ENCODE measurements at regions not wholly inside any gene's neighbourhood (a gene's known extent, or its start where the extent isn't known, plus 50 kb on each side); places are given as distances from the start of the nearest gene placed in this dataset.

GRCh38 chr2:6640621-6641015 lies 225.1 kb downstream of the CMPK2 start:
- no peak for DNase-seq

DNA sequence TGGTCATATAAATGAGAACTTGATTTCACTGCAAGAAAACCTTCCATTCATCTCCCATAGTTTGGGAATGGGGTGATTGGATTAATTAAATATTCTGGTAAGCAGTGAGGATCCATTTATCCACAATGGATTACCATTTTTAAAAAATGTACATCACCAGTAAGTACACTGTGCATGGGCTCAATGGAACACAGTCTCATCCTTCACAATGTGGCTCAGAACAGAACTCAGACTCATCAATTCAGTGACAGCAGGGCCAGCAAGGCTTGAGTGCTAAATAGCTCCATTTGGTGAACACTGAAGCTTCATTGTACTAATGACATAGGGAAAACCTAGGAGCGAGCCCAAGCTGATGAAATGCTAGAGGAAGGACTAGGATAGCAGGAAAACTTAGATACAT lies 223.8 kb downstream of the CMPK2 start:
- no peak for DNase-seq

- DNase-seq: no peak
Measured at GRCh38 chr2:6644261-6644660, 221.4 kb downstream of the CMPK2 start.

DNA sequence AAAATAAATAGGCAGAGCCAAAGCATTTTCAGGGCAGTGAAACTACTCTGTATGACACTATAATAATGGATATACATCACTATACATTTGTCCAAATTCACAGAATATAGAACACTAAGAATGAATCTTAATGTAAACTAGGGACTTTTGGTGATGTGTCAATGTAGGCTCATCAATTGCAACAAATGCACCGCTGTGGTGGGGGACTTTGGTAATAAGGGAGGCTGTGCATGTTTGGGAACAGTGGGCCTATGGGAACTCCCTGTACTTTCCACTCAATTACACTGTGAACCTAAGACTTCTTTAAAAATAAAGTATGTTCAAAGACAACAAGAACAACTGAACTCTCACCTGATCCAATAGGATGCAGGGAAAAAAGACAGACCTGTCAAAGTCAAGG lies 220.7 kb downstream of the CMPK2 start:
- DNase-seq: no peak

- DNase-seq: no peak
Measured at GRCh38 chr2:6645672-6646071, 220.0 kb downstream of the CMPK2 start.

DNA sequence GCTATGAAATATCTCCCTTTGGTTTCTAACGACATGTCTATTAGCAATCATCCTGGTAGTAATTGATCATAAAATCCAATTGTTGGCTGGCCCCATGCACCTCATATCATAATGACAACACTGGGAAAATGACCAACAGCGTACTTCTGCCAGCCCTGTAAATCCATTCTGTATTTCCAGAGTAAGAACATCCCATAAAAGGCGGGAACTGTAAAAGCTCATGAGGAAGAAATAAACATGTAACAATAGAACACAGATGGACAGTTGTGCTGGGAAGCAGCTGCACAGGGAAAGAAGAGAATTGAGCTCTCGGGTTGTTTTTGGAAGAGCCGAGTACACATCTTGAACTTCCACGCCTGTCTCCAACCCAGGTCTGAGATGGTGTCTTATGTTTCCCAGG lies 218.7 kb downstream of the CMPK2 start:
- DNase-seq: no peak

DNA sequence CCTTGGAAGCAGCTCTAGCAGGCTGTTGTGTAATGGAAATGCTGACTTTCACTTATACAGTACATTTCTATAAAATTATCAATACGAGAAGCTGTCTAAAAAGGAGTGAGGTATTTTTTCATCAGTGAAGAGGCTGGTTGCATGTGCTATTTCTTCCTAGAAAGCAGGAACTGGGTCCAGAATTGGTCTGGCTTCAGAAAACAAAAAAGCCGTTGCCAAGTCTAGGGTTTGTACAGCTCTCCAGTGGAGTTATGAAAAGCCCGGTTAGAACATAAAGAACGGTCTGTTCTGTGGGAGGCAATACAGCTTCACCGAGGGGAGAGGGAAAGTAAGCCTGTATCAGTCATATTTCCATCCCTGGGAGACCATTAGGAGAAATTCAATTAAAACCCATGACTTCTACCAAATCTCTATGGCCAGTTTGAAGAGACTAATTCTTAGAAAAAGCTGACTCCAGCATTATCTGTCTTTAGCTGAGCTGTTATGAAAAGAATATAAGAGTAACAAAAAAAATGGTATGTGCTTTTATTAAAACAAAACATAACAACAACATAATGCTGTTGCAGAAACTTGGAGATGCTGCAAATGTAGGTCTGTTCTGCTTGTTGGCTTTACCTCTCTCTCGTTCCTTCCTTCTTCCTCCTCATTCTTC lies 217.0 kb downstream of the CMPK2 start:
- no peak for DNase-seq

DNA sequence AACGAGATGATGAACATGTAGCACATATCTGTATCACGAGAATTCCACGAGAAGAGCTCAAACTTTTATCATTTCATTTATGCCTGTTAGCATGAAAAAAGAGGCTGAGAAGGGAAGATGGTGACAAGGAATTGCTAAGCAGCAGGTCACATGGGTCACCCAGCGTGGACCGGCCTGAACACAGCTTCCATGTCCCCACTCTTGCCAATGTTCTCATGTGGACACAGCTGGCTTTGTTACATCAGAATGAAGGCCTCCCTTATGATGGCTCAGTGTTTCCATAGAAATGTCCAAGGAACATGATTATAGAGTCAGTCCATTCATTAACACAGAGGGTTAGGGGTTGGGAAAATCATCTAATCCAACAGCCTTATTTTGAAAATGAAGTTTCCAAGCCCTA lies 215.4 kb downstream of the CMPK2 start:
- no peak for DNase-seq

GRCh38 chr2:6652251-6652650 lies 213.5 kb downstream of the CMPK2 start:
- no peak for DNase-seq

GRCh38 chr2:6653281-6653750 lies 212.4 kb downstream of the CMPK2 start:
- no peak for DNase-seq

GRCh38 chr2:6654279-6654678 lies 211.4 kb downstream of the CMPK2 start:
- DNase-seq: no peak

- no peak for DNase-seq
Measured at GRCh38 chr2:6656633-6657032, 209.1 kb downstream of the CMPK2 start.

- DNase-seq: no peak
Measured at GRCh38 chr2:6657136-6657535, 208.6 kb downstream of the CMPK2 start.

DNA sequence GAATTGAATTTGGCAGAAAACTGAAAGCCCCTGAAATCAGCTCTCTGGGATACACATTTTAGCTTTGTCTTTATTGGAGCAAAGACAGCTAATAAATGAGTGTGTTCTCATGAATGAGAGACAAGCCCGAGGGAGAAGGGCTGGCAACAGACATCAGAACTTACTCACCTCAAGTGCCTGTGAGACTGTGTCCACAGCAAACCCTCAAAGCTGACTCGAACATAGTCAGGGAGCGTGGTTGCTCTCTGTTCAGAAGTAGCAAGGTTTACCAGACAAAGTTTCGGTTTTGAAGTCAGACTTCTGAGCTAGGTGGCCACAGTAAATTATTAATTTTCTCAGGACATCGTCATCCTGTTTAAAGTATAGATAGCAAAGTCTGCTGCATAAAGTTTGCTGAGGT lies 207.9 kb downstream of the CMPK2 start:
- DNase-seq: no peak

DNA sequence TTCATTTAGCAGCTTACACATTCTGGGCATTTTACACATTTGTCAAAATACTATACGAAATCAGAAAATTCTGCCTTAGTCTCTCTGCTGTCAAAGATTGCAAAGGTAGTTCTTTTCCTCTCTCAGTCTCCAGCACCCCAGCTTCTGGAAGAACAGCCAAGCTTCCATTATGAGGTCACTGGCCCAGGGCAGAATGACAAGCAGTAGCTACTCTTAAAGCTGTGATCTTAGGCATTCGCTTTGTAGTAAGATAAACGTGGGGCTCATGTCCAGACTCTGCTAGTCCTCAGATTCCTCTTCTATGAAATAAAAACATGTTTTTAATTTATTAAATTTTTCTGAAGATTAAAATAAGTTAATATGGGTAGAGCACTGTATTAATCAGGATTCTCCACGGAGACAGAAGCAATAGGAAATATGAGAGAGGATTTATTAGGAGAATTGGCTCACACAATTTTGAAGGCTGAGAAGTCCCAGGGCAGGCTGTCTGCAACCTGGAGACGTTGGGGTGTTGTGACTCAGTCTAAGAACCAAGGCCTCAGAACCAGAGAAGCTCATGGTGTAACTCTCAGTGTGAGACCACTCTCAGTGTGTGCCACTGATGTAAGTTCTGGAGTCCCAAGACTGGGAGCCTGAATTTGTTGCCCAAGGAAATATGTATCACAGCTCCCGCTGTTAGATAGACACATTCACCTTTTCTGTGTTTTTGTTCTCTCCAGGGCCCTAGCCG lies 201.2 kb downstream of the CMPK2 start:
- no peak for DNase-seq

DNA sequence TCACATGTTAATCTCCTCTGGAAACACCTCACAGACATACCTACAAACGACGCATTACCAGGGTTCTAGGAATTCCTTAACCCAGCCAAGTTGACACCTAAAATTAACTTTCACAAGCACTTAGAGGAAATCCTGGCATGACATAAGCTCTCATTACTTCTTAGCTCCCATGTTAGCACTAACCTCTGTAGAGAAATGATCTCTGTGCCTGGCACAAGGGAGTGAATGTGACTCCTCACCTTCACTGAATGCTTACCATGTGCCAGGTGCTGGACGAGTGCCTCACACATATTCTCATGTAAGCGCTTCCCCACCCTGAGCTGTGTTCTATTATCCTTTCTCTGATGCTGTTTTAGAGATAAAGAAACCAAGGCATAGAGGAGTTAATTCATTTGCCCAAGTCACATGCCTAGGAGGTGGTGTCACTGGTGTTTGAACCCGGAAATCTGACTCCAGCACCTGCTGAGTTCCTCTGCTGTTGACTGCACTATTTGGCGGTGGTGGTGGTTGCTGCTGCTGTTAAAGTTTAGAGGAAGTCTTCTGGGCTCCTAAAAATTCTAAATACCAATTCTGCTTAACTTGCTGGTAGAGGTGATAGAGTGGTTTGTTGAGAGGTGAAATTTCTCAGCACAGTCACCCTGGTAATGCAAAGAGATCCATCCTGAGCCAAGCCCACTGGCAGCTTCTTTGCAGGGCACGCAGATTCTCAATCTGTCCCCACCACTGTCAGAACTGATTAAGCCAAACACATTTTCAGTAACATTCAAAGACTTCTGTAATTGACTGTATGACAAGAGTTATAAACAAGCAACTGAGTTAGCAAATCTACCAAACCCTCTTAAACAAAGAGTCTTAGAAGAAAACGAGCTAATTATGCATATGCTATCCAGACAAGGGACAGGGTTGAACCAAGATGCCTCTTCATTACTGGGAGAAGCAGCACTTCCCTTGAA lies 200.3 kb downstream of the CMPK2 start:
- no peak for DNase-seq

DNA sequence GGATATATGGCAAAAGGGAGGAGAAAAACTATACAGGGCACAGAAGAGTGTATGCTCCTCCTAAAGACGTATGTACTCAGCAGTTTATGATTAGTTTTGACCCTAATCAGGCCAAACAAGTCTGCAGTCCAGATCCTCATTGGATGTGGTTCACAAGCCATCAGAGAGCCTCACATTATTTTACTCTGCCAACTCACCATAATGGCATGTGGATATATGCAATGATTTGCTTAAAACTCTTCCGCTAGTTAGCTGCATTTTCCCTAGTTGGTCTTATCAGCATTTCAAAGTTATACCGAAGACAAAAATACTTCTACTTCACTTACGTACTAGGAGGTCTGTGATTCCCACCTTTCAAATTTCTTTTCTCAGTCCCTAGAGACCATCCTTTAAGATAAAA lies 198.4 kb downstream of the CMPK2 start:
- DNase-seq: no peak

DNA sequence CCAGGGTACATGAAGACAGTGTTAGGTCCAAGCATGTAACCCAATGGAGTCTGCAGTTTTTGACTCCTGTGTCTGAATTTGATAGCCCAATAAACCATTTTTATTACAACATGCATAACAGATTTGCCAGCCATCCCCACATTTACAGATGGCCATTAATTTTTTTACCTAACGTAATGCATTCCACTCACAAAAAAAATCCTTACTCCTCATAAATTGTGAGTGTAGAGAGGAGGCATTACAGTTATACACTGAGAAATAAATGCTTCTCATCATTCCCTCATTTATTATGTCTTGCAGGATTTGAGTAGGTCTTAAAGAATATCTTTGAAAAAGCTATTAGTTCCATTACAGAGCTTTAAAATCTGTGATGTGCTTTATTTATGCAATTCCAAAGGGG lies 193.8 kb downstream of the CMPK2 start:
- no peak for DNase-seq

DNA sequence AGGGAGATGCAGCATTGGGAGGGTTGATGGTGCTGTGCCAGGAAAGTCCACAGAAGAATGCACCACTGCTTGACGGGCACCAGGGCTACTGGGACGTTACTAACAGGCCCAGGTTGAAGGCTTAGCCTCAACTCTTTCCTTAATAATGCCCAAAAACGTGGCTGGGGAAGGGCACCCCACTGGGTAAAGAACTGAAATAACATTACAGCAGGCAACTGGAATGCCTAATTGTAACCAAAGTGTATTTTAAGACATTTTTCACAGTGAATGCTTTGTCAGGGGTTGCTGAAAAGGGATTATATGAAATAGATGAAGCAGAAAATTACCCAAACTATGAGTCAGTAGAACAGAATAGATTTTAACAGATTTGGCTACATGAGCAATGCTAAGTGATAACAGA lies 191.3 kb downstream of the CMPK2 start:
- no peak for DNase-seq

- no peak for DNase-seq
Measured at GRCh38 chr2:6675791-6676190, 189.9 kb downstream of the CMPK2 start.

- DNase-seq: no peak
Measured at GRCh38 chr2:6676241-6676640, 189.5 kb downstream of the CMPK2 start.

GRCh38 chr2:6676776-6677175 lies 188.9 kb downstream of the CMPK2 start:
- DNase-seq: no peak

DNA sequence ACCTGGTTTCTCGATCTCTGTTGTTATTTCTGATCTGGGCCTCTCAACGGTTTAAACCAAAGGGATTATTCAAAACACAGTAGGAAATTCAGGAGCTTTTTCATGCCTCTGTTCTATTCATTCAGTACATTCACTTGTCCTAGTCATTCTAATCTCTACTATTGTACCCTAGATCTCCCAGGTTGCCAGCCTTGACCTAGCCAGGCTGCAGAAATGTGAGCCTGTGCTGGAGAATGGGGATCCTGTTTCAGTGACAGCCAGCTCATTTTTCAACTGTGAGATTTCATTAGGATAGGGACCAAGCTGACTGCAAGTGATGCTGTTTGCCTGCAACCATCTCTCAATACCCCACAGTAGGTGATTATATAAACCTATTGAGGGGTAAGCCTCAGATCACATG lies 186.2 kb downstream of the CMPK2 start:
- DNase-seq: no peak

DNA sequence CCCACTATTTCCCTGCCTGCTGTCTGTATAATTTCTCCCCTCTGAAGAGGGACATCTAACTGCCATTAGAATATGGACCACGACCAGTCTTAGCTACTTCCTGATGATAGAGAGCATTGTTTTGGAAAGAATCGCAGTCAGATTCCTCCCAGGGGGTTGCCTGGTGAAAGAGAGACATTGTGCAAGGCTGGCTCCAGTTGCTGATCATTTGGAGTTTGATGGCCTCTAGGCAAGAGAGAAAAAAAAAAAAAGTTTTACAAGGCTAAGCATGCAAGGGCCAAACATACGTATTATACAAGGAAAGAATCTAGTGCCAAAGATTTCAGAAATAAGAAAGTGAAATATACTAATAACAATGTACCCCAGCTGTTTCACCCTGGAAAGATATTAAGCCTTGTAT lies 182.2 kb downstream of the CMPK2 start:
- DNase-seq: no peak

Measured in NCI-H2029 (cell line).